ENCODE measurements at regions not wholly inside any gene's neighbourhood (a gene's known extent, or its start where the extent isn't known, plus 50 kb on each side); places are given as distances from the start of the nearest gene placed in this dataset.

- TF ChIP-seq CTCF (IDR thresholded peaks at IDR 0.05 in 2 of 3, conservative IDR thresholded peaks at IDR 0.05 in 1 of 3; ENCODE audit: control insufficient read depth in 2 of 3, extremely low read depth in 1 of 3, insufficient read depth in 1 of 3, low read depth in 3 of 3, low read length in 3 of 3) (no peak), POLR2A (IDR thresholded peaks at IDR 0.05; ENCODE audit: low read depth, low read length) (no peak), TAF1 (IDR thresholded peaks at IDR 0.05; ENCODE audit: borderline replicate concordance, low read depth, low read length) (no peak), BCL3 (IDR thresholded peaks at IDR 0.05; ENCODE audit: borderline replicate concordance, insufficient read depth, low read depth, low read length, poor library complexity, severe bottlenecking) (no peak), ETV6 (conservative IDR thresholded peaks at IDR 0.05 in 1 of 2, IDR thresholded peaks at IDR 0.05 in 1 of 2; ENCODE audit: borderline replicate concordance in 1 of 2, low read depth in 1 of 2) (no peak), EZH2 (IDR thresholded peaks at IDR 0.05; ENCODE audit: borderline replicate concordance, control insufficient read depth, low read depth, low read length) (no peak), REST (IDR thresholded peaks at IDR 0.05; ENCODE audit: low read depth, low read length) (no peak), BCLAF1 (IDR thresholded peaks at IDR 0.05) (no peak), NFIC (IDR thresholded peaks at IDR 0.05; ENCODE audit: low read depth, low read length) (no peak)
- TF ChIP-seq, protein P1, sequence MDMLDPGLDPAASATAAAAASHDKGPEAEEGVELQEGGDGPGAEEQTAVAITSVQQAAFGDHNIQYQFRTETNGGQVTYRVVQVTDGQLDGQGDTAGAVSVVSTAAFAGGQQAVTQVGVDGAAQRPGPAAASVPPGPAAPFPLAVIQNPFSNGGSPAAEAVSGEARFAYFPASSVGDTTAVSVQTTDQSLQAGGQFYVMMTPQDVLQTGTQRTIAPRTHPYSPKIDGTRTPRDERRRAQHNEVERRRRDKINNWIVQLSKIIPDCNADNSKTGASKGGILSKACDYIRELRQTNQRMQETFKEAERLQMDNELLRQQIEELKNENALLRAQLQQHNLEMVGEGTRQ (IDR thresholded peaks at IDR 0.05; ENCODE audit: borderline replicate concordance, low read depth, low read length): no peak
These were observed 55.6 kb upstream of the CCND1 start for GRCh38 chr11:69585385-69585784.
